Smooth muscle cell of the brain vasculature (primary cell): ENCODE measurements at regions not wholly inside any gene's neighbourhood (a gene's known extent, or its start where the extent isn't known, plus 50 kb on each side); places are given as distances from the start of the nearest gene placed in this dataset.
A peak's percentile ranks its signal among the peaks of the same experiment; 100 is the strongest.

Source experiments
- DNase-seq: peaks from one replicate; pipeline ENCODE4 v3.0.0-alpha.2; 2012; ENCODE audit warnings: low read depth, low spot score

GRCh38 chr20:22232473-22232872 is 351.9 kb downstream of the FOXA2 start:
- no peak for DNase-seq

GRCh38 chr20:22226849-22227700 is 357.3 kb downstream of the FOXA2 start:
- no peak for DNase-seq

- no peak for DNase-seq
Measured at GRCh38 chr20:22223236-22223635, 361.1 kb downstream of the FOXA2 start.

- DNase-seq = no peak
Measured at GRCh38 chr20:22217712-22218352, 366.5 kb downstream of the FOXA2 start.

GRCh38 chr20:22216984-22217383 is 367.4 kb downstream of the FOXA2 start:
- DNase-seq = no peak

GRCh38 chr20:22214296-22214695 is 370.1 kb downstream of the FOXA2 start:
- no peak for DNase-seq

- DNase-seq = no peak
Measured at GRCh38 chr20:22213271-22213670, 371.1 kb downstream of the FOXA2 start.

- DNase-seq = no peak
Measured at GRCh38 chr20:22207280-22207679, 377.1 kb downstream of the FOXA2 start.

- no peak for DNase-seq
Measured at GRCh38 chr20:22204801-22205200, 379.6 kb downstream of the FOXA2 start.

GRCh38 chr20:22182148-22182547 is 402.2 kb downstream of the FOXA2 start:
- DNase-seq = no peak

- DNase-seq = no peak
Measured at GRCh38 chr20:22180244-22180643, 404.1 kb downstream of the FOXA2 start.

- DNase-seq = no peak
Measured at GRCh38 chr20:22160101-22160652, 424.2 kb downstream of the FOXA2 start.

- no peak for DNase-seq
Measured at GRCh38 chr20:22159276-22159675, 425.1 kb downstream of the FOXA2 start.

GRCh38 chr20:22127587-22127986 is 422.1 kb downstream of the PAX1 start:
- DNase-seq = no peak

GRCh38 chr20:22106308-22106938 is 401.0 kb downstream of the PAX1 start:
- DNase-seq = peak; percentile 24

GRCh38 chr20:22101606-22102005 is 396.1 kb downstream of the PAX1 start:
- DNase-seq = no peak

- DNase-seq = no peak
Measured at GRCh38 chr20:22100686-22101085, 395.2 kb downstream of the PAX1 start.

GRCh38 chr20:22099348-22099747 is 393.9 kb downstream of the PAX1 start:
- no peak for DNase-seq

GRCh38 chr20:22098511-22098910 is 393.0 kb downstream of the PAX1 start:
- DNase-seq = no peak

- no peak for DNase-seq
Measured at GRCh38 chr20:22093122-22093521, 387.7 kb downstream of the PAX1 start.

GRCh38 chr20:22088882-22089281 is 383.4 kb downstream of the PAX1 start:
- no peak for DNase-seq

GRCh38 chr20:22080985-22081384 is 375.5 kb downstream of the PAX1 start:
- no peak for DNase-seq
